Keratinocyte (primary cell): ENCODE measurements at regions not wholly inside any gene's neighbourhood (a gene's known extent, or its start where the extent isn't known, plus 50 kb on each side); places are given as distances from the start of the nearest gene placed in this dataset.

ENCODE experiments used
- EZH2 ChIP-seq: IDR thresholded peaks from one replicate; pipeline ENCODE4 v1.6.1; 2012; ENCODE audit warnings: inconsistent platforms, mild to moderate bottlenecking, low read length, moderate library complexity
- TF ChIP-seq, protein P1 (sequence below), 3 experiments: IDR thresholded peaks in 1 of 3; conservative IDR thresholded peaks in 1 of 3; optimal IDR thresholded peaks in 1 of 3; 2 replicates in 2 of 3; 3 replicates in 1 of 3; pipeline versions ENCODE3 to v1.5.1; 2011; ENCODE audit warnings: low read length in 3 of 3, mild to moderate bottlenecking in 3 of 3, moderate library complexity in 2 of 3, control low read depth in 1 of 3, inconsistent platforms in 1 of 3; ENCODE audit not compliant: insufficient read depth in 2 of 3; ENCODE audit errors: extremely low read depth in 1 of 3

- TF ChIP-seq, protein P1, sequence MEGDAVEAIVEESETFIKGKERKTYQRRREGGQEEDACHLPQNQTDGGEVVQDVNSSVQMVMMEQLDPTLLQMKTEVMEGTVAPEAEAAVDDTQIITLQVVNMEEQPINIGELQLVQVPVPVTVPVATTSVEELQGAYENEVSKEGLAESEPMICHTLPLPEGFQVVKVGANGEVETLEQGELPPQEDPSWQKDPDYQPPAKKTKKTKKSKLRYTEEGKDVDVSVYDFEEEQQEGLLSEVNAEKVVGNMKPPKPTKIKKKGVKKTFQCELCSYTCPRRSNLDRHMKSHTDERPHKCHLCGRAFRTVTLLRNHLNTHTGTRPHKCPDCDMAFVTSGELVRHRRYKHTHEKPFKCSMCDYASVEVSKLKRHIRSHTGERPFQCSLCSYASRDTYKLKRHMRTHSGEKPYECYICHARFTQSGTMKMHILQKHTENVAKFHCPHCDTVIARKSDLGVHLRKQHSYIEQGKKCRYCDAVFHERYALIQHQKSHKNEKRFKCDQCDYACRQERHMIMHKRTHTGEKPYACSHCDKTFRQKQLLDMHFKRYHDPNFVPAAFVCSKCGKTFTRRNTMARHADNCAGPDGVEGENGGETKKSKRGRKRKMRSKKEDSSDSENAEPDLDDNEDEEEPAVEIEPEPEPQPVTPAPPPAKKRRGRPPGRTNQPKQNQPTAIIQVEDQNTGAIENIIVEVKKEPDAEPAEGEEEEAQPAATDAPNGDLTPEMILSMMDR (optimal IDR thresholded peaks at IDR 0.05 in 1 of 3, IDR thresholded peaks at IDR 0.05 in 1 of 3, conservative IDR thresholded peaks at IDR 0.05 in 1 of 3; ENCODE audit: extremely low read depth in 1 of 3, insufficient read depth in 2 of 3, low read length in 3 of 3), result peak; percentile 32 to 68 (median 33)
- no peak for TF ChIP-seq EZH2
Measured at GRCh38 chr2:228689053-228689452, 507.6 kb upstream of the SPHKAP start.
